GM12878 (cell line): ENCODE measurements at regions not wholly inside any gene's neighbourhood (a gene's known extent, or its start where the extent isn't known, plus 50 kb on each side); places are given as distances from the start of the nearest gene placed in this dataset.

ENCODE experiments used
- ATAC-seq: fragments of 200-7000 bp; cut with Tn5 transposase; 3 replicates; pipeline ENCODE4 v1.9.1; 2020; ENCODE audit warnings: mild to moderate bottlenecking, moderate library complexity
- BruUV-seq: library from RNA; stranded (reverse); fragments of 400-500 nt; replicated peaks from 2 replicates; lab custom pipeline; 2021; lab: Mats Ljungman, UMichigan
- CTCF ChIA-PET: fragments of 300-600 bp; sonication (Branson Sonifier 250); formaldehyde crosslinking; extraction: SDS; loops from one replicate; lab custom pipeline; 2021; ENCODE audit warnings: inconsistent platforms; lab: Yijun Ruan, JAX
- POLR2A ChIA-PET: fragments of 350-600 bp; formaldehyde crosslinking; extraction: SDS; loops from one replicate; lab custom pipeline; 2021; ENCODE audit warnings: inconsistent platforms; lab: Charles Lee
- RAD21 ChIA-PET: fragments of 300-600 bp; sonication (Branson Sonifier 250); formaldehyde crosslinking; loops from one replicate; lab custom pipeline; 2023; ENCODE audit warnings: antibody characterized with exemption; ENCODE audit not compliant: unreplicated experiment; lab: Charles Lee
- SMC1A ChIA-PET: fragments of 300-600 bp; sonication (Branson Sonifier 250); formaldehyde crosslinking; loops from one replicate; lab custom pipeline; 2023; ENCODE audit not compliant: unreplicated experiment, uncharacterized antibody; lab: Charles Lee
- DNase-seq: peaks from one replicate; pipeline ENCODE4 v3.0.0-alpha.2; 2011; ENCODE audit warnings: low read depth, low spot score
- FAIRE-seq: peaks from 3 replicates; lab custom pipeline; 2011; peaks lifted over from hg19 to GRCh38; lab: Jason Lieb, UNC
- H2AFZ ChIP-seq: 2 replicates; pipeline ENCODE4 v1.6.0; 2011; ENCODE audit warnings: low read depth, low read length, control low read depth; ENCODE audit not compliant: control insufficient read depth
- H3K27ac ChIP-seq: 2 replicates; pipeline ENCODE4 v1.5.1; 2011; ENCODE audit warnings: control low read depth; ENCODE audit not compliant: control insufficient read depth, insufficient read depth
- H3K27me3 ChIP-seq, 2 experiments: replicated peaks in 1 of 2; 2 replicates each; pipeline versions ENCODE4 v1.6.0 to v1.6.1; 2011; ENCODE audit warnings: low read length in 1 of 2; ENCODE audit not compliant: control insufficient read depth in 2 of 2, insufficient read depth in 2 of 2
- H3K36me3 ChIP-seq, 2 experiments: 2 replicates each; pipeline ENCODE4 v1.5.1; 2011; ENCODE audit warnings: low read length in 1 of 2; ENCODE audit not compliant: control insufficient read depth in 2 of 2, insufficient read depth in 2 of 2
- H3K4me1 ChIP-seq: 2 replicates; pipeline ENCODE4 v1.6.1; 2011; ENCODE audit warnings: mild to moderate bottlenecking, low read length, moderate library complexity, mixed read lengths; ENCODE audit not compliant: control insufficient read depth, insufficient read depth
- H3K4me2 ChIP-seq: 2 replicates; pipeline ENCODE4 v1.6.0; 2011; ENCODE audit warnings: control low read depth; ENCODE audit not compliant: control insufficient read depth, insufficient read depth
- H3K4me3 ChIP-seq: fragments of 200-600 bp; sonication (generic); 2 replicates; pipeline ENCODE4 v1.5.1; 2016
- H3K79me2 ChIP-seq: 2 replicates; pipeline ENCODE4 v1.6.0; 2011; ENCODE audit warnings: low read length; ENCODE audit not compliant: control insufficient read depth, insufficient read depth
- H3K9ac ChIP-seq: 2 replicates; pipeline ENCODE4 v1.8.0; 2011; ENCODE audit warnings: low read length, control low read depth, mixed read lengths; ENCODE audit not compliant: control insufficient read depth, insufficient read depth
- H3K9me3 ChIP-seq: replicated peaks from 3 replicates; pipeline ENCODE4 v1.5.1; 2011; ENCODE audit warnings: mild to moderate bottlenecking, low read length; ENCODE audit not compliant: control insufficient read depth, insufficient read depth
- H4K20me1 ChIP-seq: 2 replicates; pipeline ENCODE4 v1.6.0; 2011; ENCODE audit not compliant: control insufficient read depth, insufficient read depth
- PML ChIP-seq: IDR thresholded peaks from 2 replicates; pipeline ENCODE4 v1.6.1; 2012; ENCODE audit warnings: low read length, inconsistent platforms
- POU2F2 ChIP-seq: IDR thresholded peaks from 3 replicates; pipeline ENCODE4 v1.6.1; 2011; ENCODE audit warnings: low read depth, mild to moderate bottlenecking, low read length, borderline replicate concordance
- SREBF1 ChIP-seq: IDR thresholded peaks from 2 replicates; pipeline ENCODE4 v1.6.1; 2012; ENCODE audit warnings: mild to moderate bottlenecking, low read length
- WGBS: methylation state at CpG from one replicate; pipeline ENCODE4 v1.1.6; 2016; ENCODE audit warnings: low lambda C conversion rate; ENCODE audit not compliant: insufficient replicate concordance, insufficient coverage; ENCODE audit errors: missing lambda C conversion rate; 5-methylcytosine and 5-hydroxymethylcytosine counted together
- in situ Hi-C: fragments of 300-500 bp; cut with MboI; formaldehyde crosslinking; loops from 9 replicates; pipeline ENCODE4 v1.14.3; 2018; ENCODE audit warnings: mixed read lengths
- intact Hi-C: fragments of 100-400 bp; cut with micrococcal nuclease; formaldehyde crosslinking; loops from one replicate; pipeline ENCODE4 v1.14.2; 2022; ENCODE audit not compliant: unreplicated experiment
- TF ChIP-seq, protein P1 (sequence below): IDR thresholded peaks from 2 replicates; pipeline ENCODE4 v1.6.1; 2011; ENCODE audit warnings: low read depth, low read length, improper control_type of control experiment, borderline replicate concordance
- TF ChIP-seq, protein P2 (sequence below): IDR thresholded peaks from 2 replicates; pipeline ENCODE4 v1.6.1; 2011; ENCODE audit warnings: borderline replicate concordance, low read depth, mild to moderate bottlenecking, moderate library complexity, mixed read lengths, low read length; ENCODE audit not compliant: insufficient read depth; ENCODE audit errors: extremely low read length
- TF ChIP-seq, protein P3 (sequence below): fragments of 150-350 bp; IDR thresholded peaks from 2 replicates; pipeline ENCODE4 v1.6.1; 2016; ENCODE audit warnings: low read depth, low read length

DNA sequence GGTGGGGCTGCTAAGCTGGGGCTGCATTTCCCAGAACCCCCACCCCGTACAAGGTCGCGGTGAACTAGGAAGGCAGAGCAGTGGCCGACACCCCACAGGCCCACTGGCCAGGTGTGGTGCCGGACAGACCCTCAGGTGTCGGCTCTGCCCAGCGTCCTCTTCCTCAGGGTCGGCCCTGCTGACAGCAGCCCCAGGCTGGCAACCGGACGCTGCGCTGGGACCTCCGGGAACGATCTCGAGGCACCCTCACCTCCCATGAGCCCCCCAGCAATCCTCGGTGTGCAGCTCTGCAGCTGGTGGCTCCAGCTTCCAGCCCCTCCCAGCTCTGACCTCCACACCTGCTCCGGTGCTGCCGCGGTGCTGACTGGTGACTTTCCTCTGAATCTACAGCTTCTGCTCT is 142.9 kb upstream of the SPACA7 start:
- no peaks in the 10 kb centered on the region for H3K27me3 ChIP-seq
- H2AFZ ChIP-seq: no peak overlapping the region
- 59% methylated on average over 18 of the region's 18 CpGs for WGBS
- ChIA-PET SMC1A (no interaction called here), CTCF (no interaction called here), RAD21 (no interaction called here), POLR2A (no interaction called here)
- no peaks in the 10 kb centered on the region for H3K36me3 ChIP-seq
- no peak overlapping the region for H3K27ac ChIP-seq
- no peak overlapping the region for H3K9ac ChIP-seq
- H4K20me1 ChIP-seq: no peaks in the 10 kb centered on the region
- TF ChIP-seq, protein P1, sequence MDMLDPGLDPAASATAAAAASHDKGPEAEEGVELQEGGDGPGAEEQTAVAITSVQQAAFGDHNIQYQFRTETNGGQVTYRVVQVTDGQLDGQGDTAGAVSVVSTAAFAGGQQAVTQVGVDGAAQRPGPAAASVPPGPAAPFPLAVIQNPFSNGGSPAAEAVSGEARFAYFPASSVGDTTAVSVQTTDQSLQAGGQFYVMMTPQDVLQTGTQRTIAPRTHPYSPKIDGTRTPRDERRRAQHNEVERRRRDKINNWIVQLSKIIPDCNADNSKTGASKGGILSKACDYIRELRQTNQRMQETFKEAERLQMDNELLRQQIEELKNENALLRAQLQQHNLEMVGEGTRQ: no peak
- TF ChIP-seq SREBF1 (no peak), PML (no peak), POU2F2 (no peak)
- TF ChIP-seq, protein P2, sequence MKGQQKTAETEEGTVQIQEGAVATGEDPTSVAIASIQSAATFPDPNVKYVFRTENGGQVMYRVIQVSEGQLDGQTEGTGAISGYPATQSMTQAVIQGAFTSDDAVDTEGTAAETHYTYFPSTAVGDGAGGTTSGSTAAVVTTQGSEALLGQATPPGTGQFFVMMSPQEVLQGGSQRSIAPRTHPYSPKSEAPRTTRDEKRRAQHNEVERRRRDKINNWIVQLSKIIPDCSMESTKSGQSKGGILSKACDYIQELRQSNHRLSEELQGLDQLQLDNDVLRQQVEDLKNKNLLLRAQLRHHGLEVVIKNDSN: no peak
- TF ChIP-seq, protein P3, sequence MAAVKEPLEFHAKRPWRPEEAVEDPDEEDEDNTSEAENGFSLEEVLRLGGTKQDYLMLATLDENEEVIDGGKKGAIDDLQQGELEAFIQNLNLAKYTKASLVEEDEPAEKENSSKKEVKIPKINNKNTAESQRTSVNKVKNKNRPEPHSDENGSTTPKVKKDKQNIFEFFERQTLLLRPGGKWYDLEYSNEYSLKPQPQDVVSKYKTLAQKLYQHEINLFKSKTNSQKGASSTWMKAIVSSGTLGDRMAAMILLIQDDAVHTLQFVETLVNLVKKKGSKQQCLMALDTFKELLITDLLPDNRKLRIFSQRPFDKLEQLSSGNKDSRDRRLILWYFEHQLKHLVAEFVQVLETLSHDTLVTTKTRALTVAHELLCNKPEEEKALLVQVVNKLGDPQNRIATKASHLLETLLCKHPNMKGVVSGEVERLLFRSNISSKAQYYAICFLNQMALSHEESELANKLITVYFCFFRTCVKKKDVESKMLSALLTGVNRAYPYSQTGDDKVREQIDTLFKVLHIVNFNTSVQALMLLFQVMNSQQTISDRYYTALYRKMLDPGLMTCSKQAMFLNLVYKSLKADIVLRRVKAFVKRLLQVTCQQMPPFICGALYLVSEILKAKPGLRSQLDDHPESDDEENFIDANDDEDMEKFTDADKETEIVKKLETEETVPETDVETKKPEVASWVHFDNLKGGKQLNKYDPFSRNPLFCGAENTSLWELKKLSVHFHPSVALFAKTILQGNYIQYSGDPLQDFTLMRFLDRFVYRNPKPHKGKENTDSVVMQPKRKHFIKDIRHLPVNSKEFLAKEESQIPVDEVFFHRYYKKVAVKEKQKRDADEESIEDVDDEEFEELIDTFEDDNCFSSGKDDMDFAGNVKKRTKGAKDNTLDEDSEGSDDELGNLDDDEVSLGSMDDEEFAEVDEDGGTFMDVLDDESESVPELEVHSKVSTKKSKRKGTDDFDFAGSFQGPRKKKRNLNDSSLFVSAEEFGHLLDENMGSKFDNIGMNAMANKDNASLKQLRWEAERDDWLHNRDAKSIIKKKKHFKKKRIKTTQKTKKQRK: no peak
- H3K4me1 ChIP-seq: no peaks in the 10 kb centered on the region
- FAIRE-seq (no peak), DNase-seq (no peak), ATAC-seq (no peak)
- no peak overlapping the region for H3K4me2 ChIP-seq
- no peaks in the 10 kb centered on the region for H3K79me2 ChIP-seq
- no peak overlapping the region for H3K4me3 ChIP-seq
- in situ Hi-C loops: no loop called here
- no peaks in the 10 kb centered on the region for H3K9me3 ChIP-seq
- intact Hi-C loops: no loop called here
- BruUV-seq: no TSS peak
